ENCODE measurements at regions not wholly inside any gene's neighbourhood (a gene's known extent, or its start where the extent isn't known, plus 50 kb on each side); places are given as distances from the start of the nearest gene placed in this dataset.

- no peak for TF ChIP-seq CTCF (IDR thresholded peaks at IDR 0.05; ENCODE audit: low read depth, low read length)
- TF ChIP-seq EZH2phosphoT487 (IDR thresholded peaks at IDR 0.05; ENCODE audit: low read depth): no peak
Measured at GRCh38 chr15:95972041-95972553, 358.4 kb upstream of the NR2F2 start.

All from OCI-LY3 (cell line).